DOHH2 (cell line): ENCODE measurements at regions not wholly inside any gene's neighbourhood (a gene's known extent, or its start where the extent isn't known, plus 50 kb on each side); places are given as distances from the start of the nearest gene placed in this dataset.

Experiments used
- CTCF ChIP-seq: fragments of 200-600 bp; sonication (generic); IDR thresholded peaks from one replicate; pipeline ENCODE4 v1.5.1; 2014; ENCODE audit warnings: antibody characterized with exemption, mild to moderate bottlenecking, low read depth, low read length; ENCODE audit not compliant: poor library complexity, severe bottlenecking
- EZH2phosphoT487 ChIP-seq: fragments of 200-600 bp; sonication (generic); IDR thresholded peaks from 2 replicates; pipeline ENCODE4 v1.6.1; 2017; ENCODE audit warnings: borderline replicate concordance, mild to moderate bottlenecking, antibody characterized with exemption, low read length, moderate library complexity, mixed read lengths

DNA sequence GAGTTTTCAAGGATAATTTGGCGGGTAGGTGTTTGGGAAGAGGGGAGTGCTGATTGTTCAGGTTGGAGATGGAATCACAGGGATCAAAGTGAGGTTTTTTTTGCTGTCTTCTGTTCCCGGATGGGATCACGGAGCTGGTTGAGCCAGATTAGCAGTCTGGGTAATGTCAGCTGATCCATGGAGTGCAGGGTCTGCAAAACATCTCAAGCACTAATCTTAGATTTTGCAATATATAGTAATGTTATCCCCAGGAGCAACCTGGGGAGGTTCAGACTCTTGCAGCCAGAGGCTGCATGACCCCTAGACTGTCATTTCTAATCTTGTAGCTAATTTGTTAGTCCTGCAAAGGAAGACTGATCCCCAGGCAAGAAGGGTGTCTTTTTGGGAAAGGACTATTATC lies 354.1 kb upstream of the SGO1 start:
- no peak for TF ChIP-seq CTCF
- no peak for TF ChIP-seq EZH2phosphoT487
